B cell (primary cell): ENCODE measurements at regions not wholly inside any gene's neighbourhood (a gene's known extent, or its start where the extent isn't known, plus 50 kb on each side); places are given as distances from the start of the nearest gene placed in this dataset.

Source experiments
- ATAC-seq: fragments of 200-7000 bp; cut with Tn5 transposase; one replicate; pipeline ENCODE4 v1.10.0; 2021; ENCODE audit warnings: low read depth, mild to moderate bottlenecking, moderate number of reproducible peaks, moderate library complexity
- CTCF ChIA-PET: fragments of 350-600 bp; sonication (Branson Sonifier 250); formaldehyde crosslinking; loops from one replicate; lab custom pipeline; 2021; ENCODE audit warnings: antibody characterized with exemption, inconsistent platforms; lab: Charles Lee
- POLR2A ChIA-PET: fragments of 350-600 bp; sonication (Branson Sonifier 250); formaldehyde crosslinking; loops from one replicate; lab custom pipeline; 2021; ENCODE audit warnings: antibody characterized with exemption; lab: Charles Lee
- DNase-seq: peaks from one replicate; pipeline ENCODE4 v3.0.0; 2013
- H2AFZ ChIP-seq: 2 replicates; pipeline ENCODE4 v1.6.1; 2012; ENCODE audit warnings: mild to moderate bottlenecking, low read depth, low read length; ENCODE audit not compliant: insufficient read depth, poor library complexity, severe bottlenecking
- H3K27ac ChIP-seq, 2 donors: 1 replicate in 1 of 2; 2 replicates in 1 of 2; pipeline ENCODE4 v1.5.1; 2012 to 2013; ENCODE audit warnings: low read length in 2 of 2, mild to moderate bottlenecking in 2 of 2, moderate library complexity in 1 of 2
- H3K27me3 ChIP-seq, 4 experiments: fragments of 200-600 bp in 1 of 4; sonication (generic) in 1 of 4; replicated peaks in 1 of 4; 1 replicate in 2 of 4; 2 replicates in 2 of 4; pipeline versions ENCODE4 v1.6.1 to v1.7.0; 2013 to 2016; ENCODE audit warnings: low read length in 3 of 4, mild to moderate bottlenecking in 2 of 4, mixed read lengths in 1 of 4, moderate library complexity in 1 of 4; ENCODE audit not compliant: insufficient read depth in 4 of 4, control insufficient read depth in 3 of 4; ENCODE audit errors: control extremely low read depth in 1 of 4
- H3K36me3 ChIP-seq, 2 experiments: replicated peaks in 1 of 2; 1 replicate in 1 of 2; 2 replicates in 1 of 2; pipeline versions ENCODE4 v1.6.1 to v1.7.1; 2013; ENCODE audit warnings: low read length in 1 of 2; ENCODE audit not compliant: insufficient read depth in 2 of 2, control insufficient read depth in 1 of 2; ENCODE audit errors: control extremely low read depth in 1 of 2, extremely low read depth in 1 of 2
- H3K4me1 ChIP-seq, 2 donors: fragments of 200-600 bp in 1 of 2; sonication (generic) in 1 of 2; 1 replicate in 1 of 2; 2 replicates in 1 of 2; pipeline versions ENCODE4 v1.5.1 to v1.6.1; 2013 to 2017; ENCODE audit warnings: low read length in 2 of 2; ENCODE audit not compliant: control insufficient read depth in 2 of 2, insufficient read depth in 2 of 2
- H3K4me2 ChIP-seq: replicated peaks from 2 replicates; pipeline ENCODE3; 2012; ENCODE audit warnings: mild to moderate bottlenecking, low read depth, low read length; ENCODE audit not compliant: poor library complexity, severe bottlenecking
- H3K4me3 ChIP-seq, 5 experiments: fragments of 200-600 bp in 1 of 5; sonication (generic) in 1 of 5; 1 replicate in 3 of 5; 2 replicates in 2 of 5; pipeline versions ENCODE4 v1.5.1 to v1.7.0; 2011 to 2016; ENCODE audit warnings: low read length in 4 of 5, mild to moderate bottlenecking in 4 of 5, low read depth in 2 of 5, control low read depth in 1 of 5, moderate library complexity in 1 of 5; ENCODE audit not compliant: insufficient read depth in 1 of 5; ENCODE audit errors: control extremely low read depth in 1 of 5, extremely low read depth in 1 of 5
- H3K79me2 ChIP-seq: fragments of 200-600 bp; sonication (generic); one replicate; pipeline ENCODE4 v1.6.0; 2016; ENCODE audit warnings: low read length; ENCODE audit not compliant: control insufficient read depth, insufficient read depth
- H3K9ac ChIP-seq: fragments of 200-600 bp; sonication (generic); 2 replicates; pipeline ENCODE4 v1.6.1; 2017; ENCODE audit warnings: mild to moderate bottlenecking, low read length, moderate library complexity
- H3K9me3 ChIP-seq, 3 donors: one replicate each; pipeline versions ENCODE4 v1.6.1 to v1.7.1; 2013; ENCODE audit warnings: low read length in 2 of 3; ENCODE audit not compliant: control insufficient read depth in 2 of 3, insufficient read depth in 1 of 3; ENCODE audit errors: control extremely low read depth in 1 of 3
- H4K20me1 ChIP-seq: 2 replicates; pipeline ENCODE4 v1.6.0; 2012; ENCODE audit warnings: mild to moderate bottlenecking, low read length; ENCODE audit not compliant: insufficient read depth, control insufficient read depth, poor library complexity, severe bottlenecking
- H3K27ac Mint-ChIP-seq: one replicate; pipeline ENCODE4 v1.8.0; 2021; ENCODE audit warnings: mixed read lengths
- H3K27me3 Mint-ChIP-seq: one replicate; pipeline ENCODE4 v1.8.0; 2021; ENCODE audit warnings: mixed read lengths
- H3K4me1 Mint-ChIP-seq: one replicate; pipeline ENCODE4 v1.8.0; 2021; ENCODE audit warnings: mixed read lengths
- H3K4me3 Mint-ChIP-seq: one replicate; pipeline ENCODE4 v1.8.0; 2021; ENCODE audit warnings: mixed read lengths
- H3K9me3 Mint-ChIP-seq: one replicate; pipeline ENCODE4 v1.8.0; 2022; ENCODE audit warnings: mixed read lengths; ENCODE audit not compliant: insufficient read depth
- CTCF ChIP-seq: fragments of 200-600 bp; IDR thresholded peaks from one replicate; pipeline ENCODE4 v1.8.0; 2022; ENCODE audit warnings: antibody characterized with exemption, mild to moderate bottlenecking
- EZH2 ChIP-seq: IDR thresholded peaks from 2 replicates; pipeline ENCODE4 v1.6.1; 2012; ENCODE audit warnings: borderline replicate concordance, low read depth, mild to moderate bottlenecking, moderate library complexity, low read length; ENCODE audit not compliant: insufficient read depth, poor library complexity, severe bottlenecking
- WGBS: methylation state at CpG from one replicate; pipeline ENCODE4 v1.1.5; 2013; ENCODE audit warnings: missing lambda C conversion rate; ENCODE audit not compliant: insufficient coverage; 5-methylcytosine and 5-hydroxymethylcytosine counted together
- intact Hi-C: fragments of 100-400 bp; cut with micrococcal nuclease; formaldehyde crosslinking; loops from one replicate; pipeline ENCODE4 v1.10.0; 2022

DNA sequence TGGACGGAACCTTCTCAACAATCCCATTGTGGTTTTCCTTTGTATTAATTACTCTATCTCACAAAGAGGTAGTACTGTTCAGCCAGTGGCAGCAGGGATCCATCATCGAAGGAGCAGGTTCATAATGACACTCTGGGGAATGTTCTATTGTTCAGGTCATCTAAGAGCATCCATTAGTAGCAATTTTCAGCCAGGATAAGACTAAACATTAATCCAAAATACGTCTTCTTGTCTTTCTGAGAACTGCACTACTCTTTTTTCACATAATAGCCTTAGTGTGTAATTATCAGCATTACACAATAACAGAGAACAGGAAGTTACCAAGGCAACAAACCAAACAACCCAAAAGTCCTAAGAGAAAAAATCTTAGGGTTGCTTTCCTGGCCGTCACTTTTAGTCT is 259.5 kb upstream of the VWC2 start:
- intact Hi-C loops = no loop called here
- no peaks in the 10 kb centered on the region for H3K27me3 Mint-ChIP-seq
- no peak for ATAC-seq

GRCh38 chr7:49520951-49521350 is 252.5 kb upstream of the VWC2 start:
- Histone ChIP-seq H4K20me1 (no peaks in the 10 kb centered on the region), H3K9me3 (no peaks in the 10 kb centered on the region), H3K36me3 (no peaks in the 10 kb centered on the region), H2AFZ (no peak overlapping the region), H3K79me2 (no peaks in the 10 kb centered on the region), H3K9ac (no peak overlapping the region), H3K4me2 (no peak overlapping the region), H3K27me3 (no peaks in the 10 kb centered on the region), H3K27ac (no peak overlapping the region), H3K4me1 (no peaks in the 10 kb centered on the region), H3K4me3 (no peak overlapping the region)
- Mint-ChIP-seq H3K9me3 (peaks cover 4% of the 10 kb centered on the region), H3K4me1 (no peaks in the 10 kb centered on the region), H3K27me3 (no peaks in the 10 kb centered on the region), H3K4me3 (no peak overlapping the region), H3K27ac (no peak overlapping the region)
- POLR2A ChIA-PET = no interaction called here
- DNase-seq = no peak
- TF ChIP-seq CTCF = no peak
- no peak for TF ChIP-seq EZH2
- intact Hi-C loops = no loop called here
- no peak for ATAC-seq
- CTCF ChIA-PET = no interaction called here
- no CpG with 5 or more reads among the region's 1 CpG for WGBS

More for the DNA sequence above, 259.5 kb upstream of the VWC2 start:
- Histone ChIP-seq H3K9ac (no peak overlapping the region), H3K4me3 (no peak overlapping the region), H3K9me3 (no peaks in the 10 kb centered on the region), H3K79me2 (no peaks in the 10 kb centered on the region), H4K20me1 (no peaks in the 10 kb centered on the region), H3K36me3 (no peaks in the 10 kb centered on the region), H3K27me3 (no peaks in the 10 kb centered on the region), H2AFZ (no peak overlapping the region), H3K4me2 (no peak overlapping the region), H3K27ac (no peak overlapping the region), H3K4me1 (no peaks in the 10 kb centered on the region)
- 17% methylated on average over 1 of the region's 4 CpGs for WGBS
- TF ChIP-seq CTCF (no peak), EZH2 (no peak)
- no peak for DNase-seq
- Mint-ChIP-seq H3K4me3 (no peak overlapping the region), H3K9me3 (peaks cover 6% of the 10 kb centered on the region), H3K4me1 (no peaks in the 10 kb centered on the region), H3K27ac (no peak overlapping the region)
- ChIA-PET POLR2A (no interaction called here), CTCF (no interaction called here)
